Fibroblast of peridontal ligament (primary cell): ENCODE measurements at regions not wholly inside any gene's neighbourhood (a gene's known extent, or its start where the extent isn't known, plus 50 kb on each side); places are given as distances from the start of the nearest gene placed in this dataset.
"Not testable (repeated sequence)": the region's sequence is repeated elsewhere in the genome, so short reads cannot be mapped to it uniquely, and the experiment has no call there.

Experiments
- DNase-seq: peaks from one replicate; pipeline ENCODE4 v3.0.0-alpha.2; 2010; ENCODE audit errors: extremely low read depth

DNA sequence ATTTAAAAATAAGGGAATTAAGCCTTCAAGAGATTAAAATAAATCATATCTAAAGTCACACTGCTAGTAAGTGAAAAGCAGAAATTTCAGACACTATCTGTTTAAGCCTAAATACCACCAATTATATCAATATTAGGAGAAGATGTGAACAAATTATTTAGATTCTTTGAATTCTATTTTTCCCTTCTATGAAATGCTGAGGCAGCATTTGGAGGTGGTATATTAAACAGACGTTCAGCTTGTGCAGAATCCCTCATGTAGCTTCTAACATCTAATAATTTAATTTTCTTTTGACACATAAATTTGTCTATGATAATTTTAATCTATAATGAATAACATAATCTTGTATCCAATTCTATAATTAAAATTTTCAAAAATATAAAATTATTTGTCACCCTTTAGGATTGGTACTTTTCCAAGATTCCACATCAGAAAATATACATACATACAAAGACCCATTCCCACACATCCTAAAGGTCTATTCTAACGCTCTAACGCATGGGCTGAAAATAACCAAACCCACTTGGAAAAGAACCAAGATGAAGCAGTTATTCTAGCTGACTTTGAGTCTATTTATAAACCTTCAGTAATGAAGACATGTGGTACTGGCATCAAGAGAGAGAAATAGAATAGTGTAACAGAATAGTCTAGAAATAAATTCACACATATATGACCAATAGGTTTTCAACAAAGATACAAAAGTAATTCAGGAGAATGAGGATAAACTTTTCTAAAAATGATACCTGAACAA, 751.8 kb downstream of the GALC start:
- no peak for DNase-seq

DNA sequence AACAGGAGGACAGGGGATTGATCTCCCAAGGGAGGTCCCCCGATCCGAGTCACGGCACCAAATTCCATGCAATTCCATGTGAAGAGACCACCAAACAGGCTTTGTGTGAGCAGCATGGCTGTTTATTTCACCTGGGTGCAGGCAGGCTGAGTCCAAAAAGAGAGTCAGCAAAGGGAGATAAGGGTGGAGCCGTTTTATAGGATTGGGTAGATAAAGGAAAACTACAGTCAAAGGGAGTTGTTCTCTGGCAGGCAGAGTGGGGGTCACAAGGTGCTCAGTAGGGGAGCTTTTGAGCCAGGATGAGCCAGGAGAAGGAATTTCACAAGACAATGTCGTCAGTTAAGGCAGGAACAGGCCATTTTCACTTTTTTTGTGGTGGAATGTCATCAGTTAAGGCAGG, 752.7 kb downstream of the GALC start:
- not testable (repeated sequence) for DNase-seq

DNA sequence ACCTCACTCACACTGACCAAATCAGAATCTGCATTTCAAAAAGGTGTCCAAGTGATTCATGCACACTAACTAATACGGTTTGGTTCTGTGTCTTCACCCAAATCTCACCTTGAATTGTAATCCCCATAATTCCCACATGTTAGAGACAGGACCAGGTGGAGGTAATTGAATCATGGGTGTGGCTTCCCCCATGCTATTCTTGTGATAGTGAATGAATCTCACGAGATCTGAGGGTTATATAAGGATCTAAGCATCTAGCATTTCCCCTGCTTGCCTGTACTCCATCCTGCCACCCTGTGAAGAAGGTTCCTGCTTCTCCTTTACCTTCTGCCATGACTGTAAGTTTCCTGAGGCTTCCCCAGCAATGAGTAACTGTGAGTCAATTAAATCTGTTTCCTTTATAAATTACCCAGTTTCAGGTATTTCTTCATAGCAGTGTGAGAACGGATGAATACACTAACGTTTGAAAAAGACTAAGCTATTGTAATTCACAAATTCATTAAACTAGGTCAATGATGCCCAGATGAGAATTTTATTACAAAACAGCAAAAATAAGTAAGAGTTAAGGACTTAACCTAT, 759.1 kb downstream of the GALC start:
- DNase-seq, result no peak

DNA sequence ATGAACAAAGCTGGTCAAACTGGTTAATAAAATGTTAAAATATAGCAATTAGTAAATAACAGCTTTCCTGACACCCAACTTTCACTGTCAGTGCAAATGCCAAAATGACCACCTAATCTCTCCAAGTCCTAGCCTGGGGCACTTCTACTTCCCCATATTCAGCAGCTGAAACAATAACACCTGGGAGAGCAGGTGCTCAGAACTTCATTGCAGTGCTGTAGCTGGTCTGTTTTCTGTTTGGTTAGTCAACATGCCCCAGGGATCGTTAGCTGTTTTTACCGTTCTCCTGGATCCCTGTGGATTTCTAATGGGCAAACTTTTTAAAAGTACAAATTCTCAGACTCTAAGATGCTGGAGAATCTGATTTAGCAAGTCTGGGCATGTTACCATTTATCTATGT, 759.7 kb downstream of the GALC start:
- no peak for DNase-seq

DNA sequence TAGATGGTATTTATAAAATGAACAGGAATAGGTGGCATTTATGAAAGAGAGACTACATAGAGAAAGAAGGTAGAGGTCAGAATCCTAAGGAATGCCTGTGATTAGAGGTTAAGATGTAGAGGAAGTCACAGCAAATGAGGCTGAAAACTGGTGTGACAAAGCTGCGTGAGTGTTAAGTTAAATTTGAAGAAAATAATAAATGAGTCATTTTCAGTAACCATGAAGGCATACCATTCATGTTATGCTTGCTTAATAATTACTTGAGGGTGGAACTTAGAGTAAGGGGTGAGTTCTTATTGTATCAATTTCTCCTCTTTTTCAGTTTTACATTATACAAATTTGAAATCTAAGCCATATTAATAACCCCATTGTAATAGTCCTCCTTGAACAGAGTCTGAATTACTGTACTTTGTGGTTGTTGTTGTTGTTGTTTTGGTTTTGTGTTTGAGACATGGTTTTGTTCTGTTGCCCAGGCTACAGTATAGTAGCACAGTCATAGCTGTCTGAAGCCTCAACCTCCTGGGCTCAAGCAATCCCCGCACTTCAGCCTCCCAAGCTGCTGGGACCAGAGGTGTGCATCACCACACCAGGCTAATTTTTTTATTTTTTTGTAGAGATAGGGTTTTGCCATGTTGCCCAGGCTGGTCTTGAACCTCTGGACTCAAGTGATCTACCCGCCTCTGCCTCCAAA, 761.5 kb downstream of the GALC start:
- DNase-seq, result no peak

DNA sequence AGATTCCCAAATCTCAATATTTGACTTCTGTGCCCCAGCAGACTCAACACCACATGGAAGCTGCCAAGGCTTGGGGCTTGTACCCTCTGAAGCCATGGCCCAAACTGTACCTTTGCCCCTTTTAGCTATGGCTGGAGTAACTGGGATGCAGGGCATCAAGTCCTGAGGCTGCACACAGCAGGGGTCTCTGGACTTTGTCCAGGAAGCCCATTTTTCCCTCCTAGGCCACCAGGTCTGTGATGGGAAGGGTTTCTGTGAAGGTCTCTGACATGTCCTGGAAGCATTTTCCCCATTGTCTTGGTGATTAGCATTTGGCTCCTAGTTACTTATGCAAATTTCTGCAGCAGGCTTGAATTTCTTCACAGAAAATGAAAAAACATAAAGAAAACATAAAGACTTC, 762.3 kb downstream of the GALC start:
- DNase-seq, result no peak

DNA sequence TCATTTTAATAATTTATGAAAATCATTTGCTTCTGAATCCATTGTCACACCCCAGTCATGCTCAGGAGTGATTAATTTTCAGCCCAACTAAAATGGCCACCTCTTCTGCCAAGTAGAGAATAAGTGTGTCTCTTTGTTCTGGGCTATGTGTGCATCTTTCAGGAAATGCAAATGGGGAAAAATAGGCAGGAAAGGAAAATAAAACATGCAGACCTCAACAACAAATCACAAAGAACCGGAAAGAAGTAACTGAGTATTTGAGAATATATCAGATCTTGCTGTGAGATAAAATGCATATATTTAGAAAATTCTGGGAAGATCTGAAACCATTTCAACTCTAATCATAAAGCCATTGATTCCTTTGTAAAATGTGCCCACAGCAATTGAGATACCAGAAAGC, 763.9 kb downstream of the GALC start:
- DNase-seq, result no peak

DNA sequence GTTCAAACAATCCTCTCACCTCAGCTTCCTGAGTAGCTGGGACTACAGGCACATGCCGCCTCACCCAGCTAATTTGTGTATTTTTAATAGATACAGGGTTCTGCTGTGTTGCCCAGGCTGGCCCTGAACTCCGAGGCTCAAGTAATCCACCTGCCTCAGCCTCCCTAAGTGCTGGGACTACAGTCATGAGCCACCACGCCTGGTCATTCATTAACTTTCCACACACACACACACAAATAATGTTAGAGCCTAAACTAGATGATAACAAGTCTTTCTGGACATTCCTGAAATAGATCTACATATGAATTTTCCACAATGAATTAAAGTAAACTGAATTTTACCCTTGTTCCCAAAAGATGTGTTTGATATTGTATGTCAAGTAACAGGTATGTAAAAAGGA, 776.0 kb downstream of the GALC start:
- no peak for DNase-seq

DNA sequence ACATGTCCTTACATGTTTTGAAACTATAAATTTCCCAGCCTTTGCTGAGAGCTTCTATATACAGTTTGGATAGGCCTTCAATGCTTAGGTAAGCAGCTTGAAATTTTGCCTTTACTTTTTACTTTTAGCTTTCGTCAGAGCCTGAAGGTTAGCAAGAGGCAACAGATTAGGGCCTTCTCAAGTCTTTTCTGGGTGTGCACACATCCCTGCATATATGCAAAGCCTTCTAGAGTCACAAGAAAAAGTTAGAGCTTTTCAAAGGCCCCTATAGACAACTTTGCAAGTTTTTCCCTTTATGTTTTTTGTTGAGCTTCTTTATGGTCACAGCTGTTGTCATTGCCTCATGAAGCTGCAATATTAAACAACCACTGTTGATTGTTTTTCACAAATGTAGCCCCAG, 778.4 kb downstream of the GALC start:
- DNase-seq, result no peak

DNA sequence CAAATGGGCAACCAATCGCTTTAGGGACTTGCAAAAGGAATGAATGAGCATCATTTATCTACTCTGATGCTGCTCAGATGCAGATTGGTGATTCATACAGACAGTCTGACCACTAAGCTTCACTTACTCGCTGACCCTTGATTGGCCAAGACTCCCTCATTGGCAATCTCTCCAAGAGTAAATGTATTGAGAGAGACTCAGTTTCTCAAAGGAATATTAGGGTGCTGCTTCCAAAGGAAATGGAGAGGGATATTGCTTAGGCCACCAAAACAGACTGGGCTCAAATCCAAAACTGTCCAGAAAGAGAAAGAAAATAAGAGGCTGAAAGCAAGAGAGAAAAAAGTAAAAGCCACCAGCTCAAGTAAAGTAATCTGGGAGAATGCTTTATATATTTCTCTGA, 785.2 kb downstream of the GALC start:
- DNase-seq, result no peak

DNA sequence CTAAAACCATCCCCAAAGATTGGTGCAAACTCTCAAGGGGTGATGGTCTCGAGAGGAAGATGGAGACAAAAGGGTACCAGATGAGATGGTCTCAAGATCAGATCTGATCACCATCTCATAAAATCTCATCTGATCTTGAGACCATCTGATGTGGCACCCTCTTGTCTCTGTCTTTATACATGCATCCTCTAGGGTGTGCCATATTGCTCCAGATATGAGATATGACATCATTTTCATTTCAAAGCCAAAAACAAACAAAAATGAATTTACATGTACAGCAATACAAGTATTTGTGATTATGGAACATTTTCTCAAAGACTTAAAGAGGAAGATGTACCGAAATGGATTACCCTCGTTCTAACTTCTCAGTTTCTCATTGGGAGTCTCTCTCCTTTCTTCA, 787.2 kb downstream of the GALC start:
- no peak for DNase-seq

DNA sequence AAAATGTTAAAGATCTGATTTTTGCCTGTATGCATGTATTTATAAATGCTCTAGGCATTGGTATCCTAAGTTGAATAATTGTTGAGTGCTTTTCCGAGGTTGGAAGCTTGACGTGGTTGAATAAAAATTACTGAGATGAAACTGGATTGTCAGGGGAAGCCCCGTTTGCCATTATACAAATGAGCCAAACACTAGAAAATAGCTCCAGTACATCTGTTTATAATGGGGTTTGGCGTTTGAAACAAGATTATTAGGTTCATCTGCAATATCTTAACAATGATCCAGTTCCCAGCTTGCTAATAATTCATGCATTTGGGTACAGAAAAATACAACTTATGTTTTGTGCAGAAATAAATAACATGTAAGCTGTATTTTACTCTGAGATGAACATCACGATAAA, 789.6 kb downstream of the GALC start:
- DNase-seq, result no peak

DNA sequence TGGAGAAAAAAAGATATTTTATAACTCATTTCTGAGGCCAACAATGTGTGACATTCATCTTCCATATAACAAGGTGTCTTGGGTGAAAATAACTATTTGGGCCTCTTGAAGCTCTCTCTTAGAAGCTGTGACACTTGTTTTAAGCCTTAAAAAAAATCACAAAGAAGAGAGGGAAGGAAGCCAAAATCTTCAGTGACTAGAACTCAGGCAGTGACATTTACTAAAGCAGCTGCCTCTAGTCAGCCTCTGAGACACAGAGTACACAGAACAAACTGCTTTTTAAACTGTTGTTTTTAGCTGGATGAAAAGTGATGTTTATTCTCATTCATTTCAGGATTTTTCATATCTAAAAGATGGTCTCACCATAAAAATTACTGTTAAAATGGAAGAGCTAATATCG, 793.6 kb downstream of the GALC start:
- no peak for DNase-seq

DNA sequence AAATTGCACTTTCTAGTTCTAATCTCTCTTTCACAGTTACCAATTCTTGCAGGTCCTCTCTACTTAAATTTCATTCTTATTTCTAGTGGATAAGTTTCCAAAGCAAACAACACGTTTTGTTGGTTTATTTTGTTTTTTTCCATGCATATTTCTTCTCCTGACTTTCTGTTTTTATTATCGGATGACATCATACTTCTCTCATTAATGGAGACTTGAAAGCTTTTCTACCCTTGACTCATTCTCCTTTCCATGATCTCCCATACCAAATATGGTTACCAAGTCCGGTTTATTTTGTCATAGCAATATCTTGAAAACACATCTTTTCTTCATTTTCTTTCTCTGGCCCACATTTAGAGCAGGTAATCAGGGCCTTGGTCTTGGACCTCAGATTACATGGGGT, 796.5 kb downstream of the GALC start:
- no peak for DNase-seq

DNA sequence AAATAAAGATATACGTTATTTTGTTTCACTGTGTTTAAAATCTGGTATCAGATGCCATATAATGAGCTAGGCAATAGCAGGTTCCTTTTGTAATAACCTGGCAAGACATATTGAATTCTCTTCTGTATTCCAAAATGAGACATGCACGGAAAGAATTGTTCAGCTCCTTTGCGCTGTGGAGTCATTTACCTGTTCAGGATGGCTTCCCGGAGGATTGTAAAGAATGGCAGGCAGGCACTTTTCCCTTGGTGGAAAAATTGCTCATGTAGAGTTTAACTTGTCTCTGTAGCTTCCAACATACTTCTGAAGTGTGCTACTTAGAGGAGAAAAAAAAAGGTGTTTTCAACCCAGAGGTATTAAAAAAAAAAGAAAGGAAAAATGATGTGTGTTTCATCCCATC, 805.2 kb downstream of the GALC start:
- no peak for DNase-seq

DNA sequence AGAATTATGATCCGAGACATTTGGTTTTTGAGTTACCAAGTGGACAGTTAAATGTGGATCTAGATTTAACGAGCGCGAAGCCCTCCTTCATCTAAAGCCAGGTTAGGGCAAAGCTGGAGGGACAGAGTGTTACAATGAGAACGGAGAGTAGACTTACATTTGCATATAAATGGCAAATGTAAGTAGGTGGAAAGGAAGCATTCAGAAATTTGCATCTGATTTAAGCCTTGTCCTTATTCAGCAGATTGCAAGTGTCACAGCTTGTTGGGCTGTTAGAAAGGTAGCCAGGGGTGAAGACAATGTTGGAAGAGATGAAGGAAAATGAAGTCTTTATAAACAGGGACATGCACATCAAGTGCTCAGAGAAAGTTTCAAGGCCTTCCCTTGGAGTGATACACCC, 806.2 kb downstream of the GALC start:
- no peak for DNase-seq

DNA sequence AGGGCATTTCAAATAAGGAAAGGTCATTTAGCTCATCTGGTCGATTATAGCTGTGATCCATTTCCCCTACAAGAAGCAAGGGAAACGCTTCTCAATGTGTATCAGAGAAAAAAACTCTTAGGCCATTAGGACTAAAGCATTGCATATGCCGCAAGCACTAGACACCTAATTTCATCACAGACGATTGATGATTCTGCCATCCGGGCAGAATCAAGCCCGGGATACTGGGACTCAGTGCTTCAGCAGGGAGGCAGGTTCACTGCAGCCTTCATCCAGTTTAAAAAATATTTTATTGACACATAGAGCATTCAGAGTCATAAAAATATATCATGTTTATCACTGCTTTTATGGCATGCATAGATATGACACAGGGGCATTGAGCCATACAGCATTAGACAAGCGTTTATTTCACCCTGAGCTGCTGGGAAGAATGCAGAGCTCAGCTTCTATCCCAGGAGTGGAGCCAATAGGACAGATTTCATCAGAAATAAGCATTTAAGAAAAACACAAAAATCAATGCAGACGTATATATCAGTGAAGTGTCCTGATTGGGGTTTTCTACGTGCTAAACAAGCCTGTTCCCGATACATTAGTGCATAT, 806.9 kb downstream of the GALC start:
- DNase-seq, result no peak

DNA sequence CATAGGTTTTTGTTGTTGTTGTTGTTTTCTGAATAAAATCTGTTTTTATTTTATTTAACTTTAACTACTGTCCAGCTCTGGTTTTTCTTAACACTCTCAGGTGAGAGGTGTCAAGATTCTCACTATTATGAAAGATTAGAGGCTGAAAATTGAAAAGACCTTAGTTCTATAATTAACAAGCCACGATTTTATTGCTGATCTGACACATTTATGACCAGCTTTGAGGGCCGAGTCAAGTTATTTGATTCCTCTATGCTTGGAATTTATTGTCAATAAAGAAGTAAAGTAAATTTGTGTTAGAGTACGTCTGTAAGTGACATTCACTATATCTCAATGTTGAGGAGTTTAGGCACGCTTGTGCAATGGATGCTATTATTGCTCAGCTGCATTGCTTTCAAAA, 808.8 kb downstream of the GALC start:
- DNase-seq, result no peak

DNA sequence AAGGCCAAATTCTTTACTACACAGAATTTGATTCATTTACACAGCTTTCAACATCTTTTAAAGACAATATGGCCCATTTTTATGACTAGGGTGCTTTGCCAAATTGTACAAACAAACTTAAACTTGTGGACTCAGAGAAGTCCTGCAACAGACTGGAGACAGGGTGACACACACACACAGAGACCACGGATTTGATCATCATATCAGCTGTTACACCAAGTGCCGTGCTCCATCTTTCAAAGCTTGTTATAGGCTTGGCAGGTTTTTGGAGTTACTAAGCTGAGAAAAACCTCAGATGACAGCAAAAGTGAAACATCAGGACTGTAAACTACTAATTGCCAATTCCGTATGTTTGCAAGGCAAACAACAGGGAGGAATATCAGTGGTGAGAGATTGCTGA, 811.7 kb downstream of the GALC start:
- DNase-seq, result no peak

DNA sequence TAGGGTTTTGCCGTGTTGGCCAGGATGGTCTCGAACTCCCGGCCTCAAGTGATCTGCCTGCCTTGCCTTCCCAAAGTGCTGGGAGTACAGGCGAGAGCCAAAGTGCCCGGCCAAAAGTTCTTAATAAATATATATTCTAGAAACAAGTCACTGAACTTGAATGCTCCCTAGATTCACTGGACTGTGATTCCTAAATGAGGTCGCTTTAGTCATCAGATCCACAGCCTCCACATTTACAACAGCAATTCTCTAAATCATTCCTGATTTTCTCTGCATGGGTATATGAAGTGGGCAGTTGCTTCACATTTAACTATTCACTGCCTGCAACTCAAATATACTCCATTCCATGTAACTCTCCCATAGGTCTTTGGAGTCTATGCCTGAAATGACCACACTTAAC, 813.0 kb downstream of the GALC start:
- DNase-seq, result no peak

DNA sequence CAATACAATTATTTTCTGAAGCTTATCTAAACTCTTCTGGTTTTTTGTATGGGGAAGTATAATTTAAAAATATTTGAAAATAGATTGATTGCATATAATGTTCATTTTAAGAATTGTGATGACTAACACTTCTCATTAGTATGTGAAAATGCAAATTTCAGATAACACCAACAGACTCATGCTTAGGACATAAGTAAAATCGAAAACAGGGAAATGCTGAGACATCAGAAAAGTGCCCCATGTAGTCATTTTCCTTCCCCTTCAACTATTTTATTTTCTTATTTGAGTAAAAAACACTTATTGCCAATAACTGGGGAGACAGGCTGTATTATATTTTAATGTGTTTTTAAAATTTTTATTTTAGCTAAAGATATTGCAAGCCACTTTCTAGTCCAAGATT, 814.7 kb downstream of the GALC start:
- DNase-seq, result no peak

DNA sequence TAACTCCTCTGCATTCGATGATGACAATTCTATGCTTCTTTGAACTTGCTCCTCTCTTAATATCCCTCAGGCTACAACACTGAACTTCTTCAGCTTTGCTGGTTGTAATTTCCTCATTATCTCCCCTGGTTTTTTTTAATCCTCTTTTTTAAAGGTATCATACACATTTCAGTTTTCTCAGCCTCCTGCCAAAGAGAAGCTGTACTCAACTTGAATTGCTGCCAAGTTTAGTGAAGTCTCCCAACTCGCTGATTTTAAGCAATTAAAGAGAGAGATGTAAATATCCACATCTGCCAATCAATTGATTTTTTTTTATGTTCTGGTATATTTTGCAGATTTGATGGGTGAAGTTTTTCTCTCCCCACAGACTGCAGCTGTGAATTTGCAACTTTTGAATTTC, 817.8 kb downstream of the GALC start:
- DNase-seq, result no peak

DNA sequence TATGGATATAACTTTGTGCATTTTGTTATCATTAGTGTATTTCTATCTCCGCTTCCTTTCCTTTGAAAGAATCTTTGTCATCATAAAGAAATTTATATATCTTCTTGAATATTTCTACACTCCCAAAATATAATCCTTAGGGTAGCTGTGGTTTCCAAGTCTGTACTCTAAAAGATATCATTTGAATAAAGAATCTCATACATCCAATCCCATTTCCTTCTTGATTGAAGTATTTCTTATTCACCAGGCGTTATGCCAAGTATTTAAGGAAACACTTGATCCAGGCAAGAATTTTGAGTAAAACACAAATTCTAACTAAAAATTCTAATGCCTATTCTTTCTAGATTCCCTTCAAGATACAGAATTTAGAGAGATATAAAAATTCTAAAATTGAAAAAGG, 821.8 kb downstream of the GALC start:
- DNase-seq, result peak; percentile 20
